OCI-LY1 (cell line): ENCODE measurements at regions not wholly inside any gene's neighbourhood (a gene's known extent, or its start where the extent isn't known, plus 50 kb on each side); places are given as distances from the start of the nearest gene placed in this dataset.

Experiments
- H2AFZ ChIP-seq: fragments of 200-600 bp; sonication (generic), shearing (Covaris generic); 2 replicates; pipeline ENCODE4 v1.6.0; 2014; ENCODE audit warnings: antibody characterized with exemption, mild to moderate bottlenecking, low read length
- H3F3A ChIP-seq: fragments of 200-600 bp; sonication (generic), shearing (Covaris generic); 2 replicates; pipeline ENCODE4 v1.6.0; 2014; ENCODE audit warnings: mild to moderate bottlenecking, antibody characterized with exemption, low read length, moderate library complexity; ENCODE audit not compliant: insufficient read depth
- H3K27ac ChIP-seq: fragments of 200-600 bp; sonication (generic); 2 replicates; pipeline ENCODE4 v1.5.1; 2014; ENCODE audit warnings: low read length, mixed run types, mild to moderate bottlenecking, low read depth; ENCODE audit not compliant: poor library complexity, severe bottlenecking
- H3K27me3 ChIP-seq: fragments of 200-600 bp; sonication (generic); 2 replicates; pipeline ENCODE4 v1.6.0; 2014; ENCODE audit warnings: antibody characterized with exemption, mild to moderate bottlenecking, low read length, moderate library complexity; ENCODE audit not compliant: insufficient read depth
- H3K36me3 ChIP-seq: fragments of 200-600 bp; sonication (generic); 2 replicates; pipeline ENCODE4 v1.6.1; 2014; ENCODE audit warnings: mild to moderate bottlenecking, antibody characterized with exemption, low read length, moderate library complexity, mixed read lengths; ENCODE audit not compliant: insufficient read depth
- H3K4me1 ChIP-seq: fragments of 200-600 bp; sonication (generic); 2 replicates; pipeline ENCODE4 v1.5.1; 2014; ENCODE audit warnings: mild to moderate bottlenecking, low read length, moderate library complexity; ENCODE audit not compliant: insufficient read depth, severe bottlenecking
- H3K4me2 ChIP-seq: fragments of 200-600 bp; sonication (generic), shearing (Covaris generic); 2 replicates; pipeline ENCODE4 v1.6.1; 2014; ENCODE audit warnings: low read length
- H3K4me3 ChIP-seq: fragments of 200-600 bp; sonication (generic); 2 replicates; pipeline ENCODE4 v1.5.1; 2014; ENCODE audit warnings: low read length, low read depth, mild to moderate bottlenecking, mixed read lengths; ENCODE audit not compliant: poor library complexity, severe bottlenecking
- H3K79me2 ChIP-seq: fragments of 200-600 bp; shearing (Covaris generic); 2 replicates; pipeline ENCODE4 v1.6.1; 2016; ENCODE audit warnings: mixed run types, low read length, mixed read lengths; ENCODE audit not compliant: insufficient read depth
- H3K9ac ChIP-seq: fragments of 200-600 bp; sonication (generic), shearing (Covaris generic); 2 replicates; pipeline ENCODE4 v1.6.1; 2014; ENCODE audit warnings: mild to moderate bottlenecking, low read length, mixed read lengths
- H3K9me2 ChIP-seq: fragments of 200-600 bp; sonication (generic), shearing (Covaris generic); 2 replicates; pipeline ENCODE4 v1.6.1; 2014; ENCODE audit warnings: low read depth, mild to moderate bottlenecking, low read length, mixed read lengths
- H3K9me3 ChIP-seq: fragments of 200-600 bp; shearing (Covaris generic); 2 replicates; pipeline ENCODE4 v1.6.1; 2014; ENCODE audit warnings: low read length, mixed read lengths
- H4K20me1 ChIP-seq: fragments of 200-600 bp; sonication (generic), shearing (Covaris generic); 2 replicates; pipeline ENCODE4 v1.6.0; 2016; ENCODE audit warnings: mild to moderate bottlenecking, low read length; ENCODE audit not compliant: insufficient read depth
- CTCF ChIP-seq: fragments of 200-600 bp; sonication (generic), shearing (Covaris generic); IDR thresholded peaks from 2 replicates; pipeline ENCODE4 v1.5.1; 2017; ENCODE audit warnings: mild to moderate bottlenecking, antibody characterized with exemption, low read length, moderate library complexity, mixed read lengths
- EZH2 ChIP-seq: fragments of 200-600 bp; sonication (generic), shearing (Covaris generic); IDR thresholded peaks from 2 replicates; pipeline ENCODE4 v1.8.0; 2017; ENCODE audit warnings: borderline replicate concordance, mixed run types, mild to moderate bottlenecking, antibody characterized with exemption, low read length, moderate library complexity, mixed read lengths

GRCh38 chr12:43107026-43107775 is 444.8 kb downstream of the ADAMTS20 start:
- Histone ChIP-seq H3K79me2 (no peaks in the 10 kb centered on the region), H3K4me1 (no peaks in the 10 kb centered on the region), H3F3A (no peaks in the 10 kb centered on the region), H3K9ac (no peak overlapping the region), H3K27me3 (no peaks in the 10 kb centered on the region), H3K4me2 (no peak overlapping the region), H3K36me3 (no peaks in the 10 kb centered on the region), H2AFZ (no peak overlapping the region), H3K27ac (no peak overlapping the region), H3K4me3 (no peak overlapping the region), H3K9me2 (no peaks in the 10 kb centered on the region; the same call in 1 of the 2 replicates), H4K20me1 (no peaks in the 10 kb centered on the region), H3K9me3 (no peaks in the 10 kb centered on the region)
- TF ChIP-seq EZH2 (no peak), CTCF (no peak)

- no peaks in the 10 kb centered on the region; the same call in 1 of the 2 replicates for H3K9me2 ChIP-seq
- H3F3A ChIP-seq, result no peaks in the 10 kb centered on the region
- H3K27me3 ChIP-seq, result no peaks in the 10 kb centered on the region
- no peak overlapping the region for H3K4me2 ChIP-seq
- H2AFZ ChIP-seq, result no peak overlapping the region
- TF ChIP-seq CTCF, result no peak
- TF ChIP-seq EZH2, result no peak
- H3K9ac ChIP-seq, result no peak overlapping the region
- no peaks in the 10 kb centered on the region for H3K4me1 ChIP-seq
- no peak overlapping the region for H3K4me3 ChIP-seq
- H3K36me3 ChIP-seq, result no peaks in the 10 kb centered on the region
- no peaks in the 10 kb centered on the region for H4K20me1 ChIP-seq
- H3K79me2 ChIP-seq, result no peaks in the 10 kb centered on the region
- no peaks in the 10 kb centered on the region for H3K9me3 ChIP-seq
- H3K27ac ChIP-seq, result no peak overlapping the region
These were observed 445.6 kb downstream of the ADAMTS20 start for GRCh38 chr12:43106355-43106754.

- no peaks in the 10 kb centered on the region for H3F3A ChIP-seq
- H3K9me3 ChIP-seq, result no peaks in the 10 kb centered on the region
- no peaks in the 10 kb centered on the region; the same call in 1 of the 2 replicates for H3K9me2 ChIP-seq
- no peaks in the 10 kb centered on the region for H3K27me3 ChIP-seq
- no peaks in the 10 kb centered on the region for H3K4me1 ChIP-seq
- H3K79me2 ChIP-seq, result no peaks in the 10 kb centered on the region
- H3K4me2 ChIP-seq, result no peak overlapping the region
- no peak overlapping the region for H2AFZ ChIP-seq
- no peaks in the 10 kb centered on the region for H3K36me3 ChIP-seq
- no peak overlapping the region for H3K27ac ChIP-seq
- TF ChIP-seq EZH2, result no peak
- TF ChIP-seq CTCF, result no peak
- H4K20me1 ChIP-seq, result no peaks in the 10 kb centered on the region
- H3K4me3 ChIP-seq, result no peak overlapping the region
- H3K9ac ChIP-seq, result no peak overlapping the region
These were observed 446.5 kb downstream of the ADAMTS20 start for GRCh38 chr12:43105426-43105981.
